Endothelial cell of umbilical vein (primary cell): ENCODE measurements at regions not wholly inside any gene's neighbourhood (a gene's known extent, or its start where the extent isn't known, plus 50 kb on each side); places are given as distances from the start of the nearest gene placed in this dataset.

Source experiments
- BruUV-seq: library from RNA; stranded (reverse); fragments of 400-500 nt; replicated peaks from 2 replicates; lab custom pipeline; 2021; lab: Mats Ljungman, UMichigan
- CTCF ChIA-PET: fragments of 300-600, 350-600 bp; sonication (Branson Sonifier 250); formaldehyde crosslinking; loops from one replicate; lab custom pipeline; 2021; ENCODE audit warnings: antibody characterized with exemption, inconsistent platforms; lab: Charles Lee
- POLR2A ChIA-PET: fragments of 300-600, 350-600 bp; sonication (Branson Sonifier 250); formaldehyde crosslinking; loops from one replicate; lab custom pipeline; 2021; ENCODE audit warnings: antibody characterized with exemption, inconsistent platforms; lab: Charles Lee
- DNase-seq: peaks from one replicate; pipeline ENCODE4 v3.0.0-alpha.2; 2011; ENCODE audit warnings: low read depth, low spot score
- FAIRE-seq: peaks from 2 replicates; lab custom pipeline; 2011; peaks lifted over from hg19 to GRCh38; lab: Jason Lieb, UNC
- H2AFZ ChIP-seq: 2 replicates; pipeline ENCODE4 v1.6.0; 2012; ENCODE audit warnings: low read depth, low read length, control low read depth, inconsistent platforms
- H3K27ac ChIP-seq: 2 replicates; pipeline ENCODE4 v1.5.1; 2011; ENCODE audit warnings: low read depth, mild to moderate bottlenecking, control low read depth, low read length, moderate library complexity; ENCODE audit not compliant: insufficient read depth
- H3K27me3 ChIP-seq, 2 experiments: 2 replicates each; pipeline versions ENCODE4 v1.6.0 to v1.6.1; 2011; ENCODE audit warnings: low read length in 2 of 2, mixed read lengths in 1 of 2; ENCODE audit not compliant: control insufficient read depth in 2 of 2, insufficient read depth in 2 of 2
- H3K36me3 ChIP-seq, 2 experiments: 2 replicates in 1 of 2; 3 replicates in 1 of 2; pipeline ENCODE4 v1.5.1; 2011; ENCODE audit warnings: low read length in 2 of 2, mild to moderate bottlenecking in 1 of 2, moderate library complexity in 1 of 2; ENCODE audit not compliant: control insufficient read depth in 2 of 2, insufficient read depth in 2 of 2; ENCODE audit errors: extremely low read depth in 1 of 2
- H3K4me1 ChIP-seq: 3 replicates; pipeline ENCODE4 v1.5.1; 2011; ENCODE audit warnings: mild to moderate bottlenecking, low read length; ENCODE audit not compliant: control insufficient read depth, insufficient read depth; ENCODE audit errors: extremely low read depth
- H3K4me2 ChIP-seq: 2 replicates; pipeline ENCODE4 v1.6.1; 2011; ENCODE audit warnings: low read length, control low read depth, mixed read lengths; ENCODE audit not compliant: insufficient read depth
- H3K4me3 ChIP-seq, 3 experiments: fragments of 200-600 bp in 1 of 3; sonication (generic), shearing (Covaris generic) in 1 of 3; replicated peaks in 1 of 3; 2 replicates each; pipeline ENCODE4 v1.5.1; 2011 to 2016; ENCODE audit warnings: control low read depth in 3 of 3, low read length in 3 of 3, mild to moderate bottlenecking in 2 of 3, inconsistent platforms in 1 of 3, low read depth in 1 of 3, moderate library complexity in 1 of 3; ENCODE audit not compliant: insufficient read depth in 1 of 3
- H3K79me2 ChIP-seq: 2 replicates; pipeline ENCODE4 v1.6.0; 2012; ENCODE audit warnings: low read length, inconsistent platforms; ENCODE audit not compliant: control insufficient read depth, insufficient read depth
- H3K9ac ChIP-seq: replicated peaks from 2 replicates; pipeline ENCODE3; 2011; ENCODE audit warnings: low read length, control low read depth; ENCODE audit not compliant: insufficient read depth; ENCODE audit errors: extremely low read depth
- H3K9me1 ChIP-seq: replicated peaks from 3 replicates; pipeline ENCODE4 v1.6.0; 2011; ENCODE audit warnings: mild to moderate bottlenecking, low read length; ENCODE audit not compliant: control insufficient read depth, insufficient read depth; ENCODE audit errors: extremely low read depth
- H3K9me3 ChIP-seq: replicated peaks from 2 replicates; pipeline ENCODE4 v1.5.1; 2012; ENCODE audit warnings: low read length, inconsistent platforms; ENCODE audit not compliant: control insufficient read depth, insufficient read depth
- H4K20me1 ChIP-seq: replicated peaks from 2 replicates; pipeline ENCODE3; 2011; ENCODE audit warnings: mild to moderate bottlenecking, low read length; ENCODE audit not compliant: control insufficient read depth, insufficient read depth; ENCODE audit errors: extremely low read depth
- FOS ChIP-seq: IDR thresholded peaks from 2 replicates; pipeline ENCODE4 v1.6.1; 2011; ENCODE audit warnings: mild to moderate bottlenecking, low read length, moderate library complexity, borderline replicate concordance; ENCODE audit not compliant: insufficient read depth
- GATA2 ChIP-seq: IDR thresholded peaks from 2 replicates; pipeline ENCODE4 v1.7.0; 2011; ENCODE audit warnings: low read depth, mild to moderate bottlenecking, moderate library complexity, mixed read lengths, low read length; ENCODE audit not compliant: insufficient read length, insufficient read depth
- JUN ChIP-seq: IDR thresholded peaks from 2 replicates; pipeline ENCODE4 v1.6.1; 2011; ENCODE audit warnings: borderline replicate concordance, low read depth; ENCODE audit not compliant: insufficient read length, insufficient read depth
- MAX ChIP-seq: IDR thresholded peaks from 2 replicates; pipeline ENCODE4 v1.6.1; 2011; ENCODE audit not compliant: insufficient read depth, insufficient read length
- POLR2A ChIP-seq: IDR thresholded peaks from 2 replicates; pipeline ENCODE4 v1.6.1; 2012; ENCODE audit warnings: low read depth, mild to moderate bottlenecking, control low read depth, low read length
- POLR2AphosphoS5 ChIP-seq: IDR thresholded peaks from 2 replicates; pipeline ENCODE4 v1.6.1; 2012; ENCODE audit warnings: low read depth, mild to moderate bottlenecking, control low read depth, low read length, moderate library complexity; ENCODE audit not compliant: insufficient read depth
- dilution Hi-C: fragments of 300-500 bp; cut with MboI; formaldehyde crosslinking; loops from one replicate; pipeline ENCODE4 v1.15.0; 2019; ENCODE audit warnings: low sequenced_read_pairs; ENCODE audit not compliant: extremely low pct_ligation_motif_present
- intact Hi-C: fragments of 100-400 bp; cut with micrococcal nuclease; formaldehyde crosslinking; loops from one replicate; pipeline ENCODE4 v1.10.0; 2022
- TF ChIP-seq, protein P1 (sequence below), 2 donors: IDR thresholded peaks; 1 replicate in 1 of 2; 2 replicates in 1 of 2; pipeline ENCODE4 v1.5.1; 2011; ENCODE audit warnings: low read length in 2 of 2, mild to moderate bottlenecking in 2 of 2, moderate library complexity in 2 of 2, control low read depth in 1 of 2, inconsistent platforms in 1 of 2, low read depth in 1 of 2; ENCODE audit not compliant: insufficient read depth in 1 of 2; ENCODE audit errors: extremely low read depth in 1 of 2

DNA sequence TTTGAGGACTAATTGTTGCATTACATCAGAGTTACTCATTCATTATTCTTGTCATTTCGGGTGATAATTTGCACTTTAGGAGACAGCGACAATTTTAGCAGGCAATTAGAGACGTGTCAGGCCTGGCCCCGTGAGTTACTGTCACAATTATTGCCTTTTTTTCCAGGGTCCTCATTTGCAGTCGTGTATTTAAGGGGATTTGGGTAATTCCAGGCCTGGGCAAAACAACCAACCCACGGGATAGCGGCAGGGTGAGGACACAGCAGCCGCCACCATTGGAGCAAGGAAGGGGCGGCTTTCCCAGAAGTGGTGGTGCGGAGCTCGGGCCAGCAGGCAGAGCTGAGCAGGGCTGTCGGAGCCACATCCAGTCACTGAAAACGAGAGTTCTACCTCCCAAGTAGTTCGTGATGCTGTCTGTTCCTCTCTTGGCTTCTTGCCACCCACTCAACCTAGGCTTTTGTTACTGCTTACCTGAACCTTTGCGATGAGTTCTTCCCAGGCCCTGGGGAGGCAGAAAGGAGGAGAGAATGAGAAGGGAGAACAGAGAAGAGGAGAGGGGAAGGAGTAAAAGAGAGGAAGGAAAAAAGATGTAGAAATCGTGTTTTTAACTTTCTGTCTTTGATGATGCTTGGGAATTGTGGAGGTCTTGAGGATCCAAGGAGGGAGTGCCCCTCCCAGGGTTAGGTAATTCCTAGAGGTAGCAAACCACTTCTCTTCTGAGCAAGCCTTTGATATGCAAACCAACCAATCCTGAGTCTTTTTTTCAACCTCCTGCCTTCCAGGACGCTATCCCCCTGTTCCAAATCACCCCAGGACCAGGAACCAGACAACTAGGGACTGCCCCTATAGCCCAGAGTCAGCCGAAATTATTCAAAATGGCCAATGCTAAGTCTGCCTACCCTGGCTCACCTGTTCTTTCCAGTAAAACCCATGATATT lies 236.1 kb downstream of the MIAT start:
- TF ChIP-seq POLR2AphosphoS5 = no peak
- no peak for TF ChIP-seq POLR2A
- no peak for TF ChIP-seq FOS
- dilution Hi-C loops (no loop called here), intact Hi-C loops (no loop called here)
- Histone ChIP-seq H4K20me1 (no peaks in the 10 kb centered on the region), H3K27ac (no peak overlapping the region), H3K9ac (no peak overlapping the region), H3K9me1 (no peaks in the 10 kb centered on the region), H3K36me3 (no peaks in the 10 kb centered on the region), H3K9me3 (no peaks in the 10 kb centered on the region), H3K79me2 (no peaks in the 10 kb centered on the region), H2AFZ (no peak overlapping the region), H3K4me2 (no peak overlapping the region), H3K4me3 (no peak overlapping the region), H3K4me1 (peaks cover 15% of the 10 kb centered on the region), H3K27me3 (no peaks in the 10 kb centered on the region)
- CTCF ChIA-PET = no interaction called here
- no peak for FAIRE-seq
- no TSS peak for BruUV-seq
- no peak for DNase-seq
- POLR2A ChIA-PET = no interaction called here

- H3K4me2 ChIP-seq = peak overlapping the region; percentile 47
These were observed 237.0 kb downstream of the MIAT start for GRCh38 chr22:26894362-26894761.

More at GRCh38 chr22:26894362-26894761, 237.0 kb downstream of the MIAT start:
- peaks cover 15% of the 10 kb centered on the region for H3K4me1 ChIP-seq
- ChIA-PET POLR2A (no interaction called here), CTCF (no interaction called here)
- TF ChIP-seq, protein P1, sequence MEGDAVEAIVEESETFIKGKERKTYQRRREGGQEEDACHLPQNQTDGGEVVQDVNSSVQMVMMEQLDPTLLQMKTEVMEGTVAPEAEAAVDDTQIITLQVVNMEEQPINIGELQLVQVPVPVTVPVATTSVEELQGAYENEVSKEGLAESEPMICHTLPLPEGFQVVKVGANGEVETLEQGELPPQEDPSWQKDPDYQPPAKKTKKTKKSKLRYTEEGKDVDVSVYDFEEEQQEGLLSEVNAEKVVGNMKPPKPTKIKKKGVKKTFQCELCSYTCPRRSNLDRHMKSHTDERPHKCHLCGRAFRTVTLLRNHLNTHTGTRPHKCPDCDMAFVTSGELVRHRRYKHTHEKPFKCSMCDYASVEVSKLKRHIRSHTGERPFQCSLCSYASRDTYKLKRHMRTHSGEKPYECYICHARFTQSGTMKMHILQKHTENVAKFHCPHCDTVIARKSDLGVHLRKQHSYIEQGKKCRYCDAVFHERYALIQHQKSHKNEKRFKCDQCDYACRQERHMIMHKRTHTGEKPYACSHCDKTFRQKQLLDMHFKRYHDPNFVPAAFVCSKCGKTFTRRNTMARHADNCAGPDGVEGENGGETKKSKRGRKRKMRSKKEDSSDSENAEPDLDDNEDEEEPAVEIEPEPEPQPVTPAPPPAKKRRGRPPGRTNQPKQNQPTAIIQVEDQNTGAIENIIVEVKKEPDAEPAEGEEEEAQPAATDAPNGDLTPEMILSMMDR (IDR thresholded peaks at IDR 0.05; ENCODE audit: extremely low read depth in 1 of 2, insufficient read depth in 1 of 2, low read depth in 1 of 2, low read length in 2 of 2) = no peak
- TF ChIP-seq MAX (no peak), JUN (no peak), GATA2 (no peak), POLR2AphosphoS5 (no peak)
- no peak overlapping the region for H3K4me3 ChIP-seq
- no peak for FAIRE-seq
- dilution Hi-C loops = no loop called here
- peak overlapping the region; percentile 80 for H2AFZ ChIP-seq
- H4K20me1 ChIP-seq = no peaks in the 10 kb centered on the region
- no peaks in the 10 kb centered on the region for H3K36me3 ChIP-seq
- intact Hi-C loops = no loop called here
- no peaks in the 10 kb centered on the region for H3K27me3 ChIP-seq
- peak; percentile 12 for DNase-seq
- no peaks in the 10 kb centered on the region for H3K9me3 ChIP-seq
- H3K9me1 ChIP-seq = no peaks in the 10 kb centered on the region
- H3K9ac ChIP-seq = no peak overlapping the region
- no TSS peak for BruUV-seq
- H3K27ac ChIP-seq = peak overlapping the region; percentile 50
- H3K79me2 ChIP-seq = no peaks in the 10 kb centered on the region
